Heart right ventricle (tissue), 16 donors: ENCODE measurements at regions not wholly inside any gene's neighbourhood (a gene's known extent, or its start where the extent isn't known, plus 50 kb on each side); places are given as distances from the start of the nearest gene placed in this dataset.

Experiments used
- ATAC-seq, 8 donors: fragments of 200-7000 bp; cut with Tn5 transposase; one replicate each; pipeline ENCODE4 v1.9.1; 2020; ENCODE audit warnings: mild to moderate bottlenecking in 8 of 8, moderate library complexity in 8 of 8, moderate number of reproducible peaks in 1 of 8
- DNase-seq, 2 donors: peaks; one replicate each; pipeline ENCODE4 v3.0.0-alpha.2; 2020
- H3K27ac ChIP-seq, 10 donors: fragments of 200-600 bp; sonication (generic) in 2 of 10; one replicate each; pipeline versions ENCODE4 v1.5.0 to v1.8.0; 2020 to 2022; ENCODE audit warnings: mild to moderate bottlenecking in 3 of 10
- H3K27me3 ChIP-seq, 7 donors: fragments of 200-600 bp; one replicate each; pipeline ENCODE4 v1.8.0; 2021 to 2022; ENCODE audit warnings: mild to moderate bottlenecking in 2 of 7
- H3K36me3 ChIP-seq, 9 donors: fragments of 200-600 bp; sonication (generic) in 1 of 9; one replicate each; pipeline versions ENCODE4 v1.5.0 to v1.8.0; 2020 to 2022; ENCODE audit warnings: mild to moderate bottlenecking in 2 of 9
- H3K4me1 ChIP-seq, 9 donors: fragments of 200-600 bp; sonication (generic) in 1 of 9; one replicate each; pipeline versions ENCODE4 v1.5.0 to v1.8.0; 2020 to 2022; ENCODE audit warnings: mild to moderate bottlenecking in 4 of 9
- H3K4me3 ChIP-seq, 10 donors: fragments of 200-600 bp; sonication (generic) in 2 of 10; one replicate each; pipeline versions ENCODE4 v1.5.0 to v1.8.0; 2020 to 2022; ENCODE audit warnings: mild to moderate bottlenecking in 7 of 10, moderate library complexity in 2 of 10
- H3K9me3 ChIP-seq, 11 donors: fragments of 200-600 bp in 10 of 11; sonication (generic) in 2 of 11; one replicate each; pipeline versions ENCODE4 v1.5.0 to v1.8.0; 2013 to 2022; ENCODE audit warnings: mild to moderate bottlenecking in 2 of 11, control low read depth in 1 of 11, moderate library complexity in 1 of 11
- CTCF ChIP-seq, 9 donors: fragments of 200-600 bp; sonication (generic) in 2 of 9; IDR thresholded peaks; one replicate each; pipeline versions ENCODE4 v1.5.0 to v1.8.0; 2021 to 2022; ENCODE audit warnings: antibody characterized with exemption in 9 of 9, mild to moderate bottlenecking in 5 of 9, moderate library complexity in 1 of 9
- WGBS, 2 donors: extraction: QIAGEN DNeasy Blood & Tissue Kit; methylation state at CpG; one replicate each; pipeline ENCODE4 v1.1.7; 2013; ENCODE audit warnings: inconsistent platforms in 1 of 2; 5-methylcytosine and 5-hydroxymethylcytosine counted together
- intact Hi-C, 10 donors: fragments of 100-400 bp; cut with DNase I; formaldehyde crosslinking; loops; one replicate each; pipeline versions ENCODE4 v1.11.1 to v1.14.2; 2022
- donor health status: Arrhythmogenic right ventricular cardiomyopathy.
- donor health status: ischemic (EF 13 %, LVEDD 7.1; RV severe dilation, severe dysfunction).
- donor health status: healthy with polysubstance abuse.
- donor health status: DM: no; HTN: yes; CAD: no.
- donor health status: DM: no; HTN: no; CAD: no.
- donor health status: ischemic (EF 25% LVEDD 6.9; RV normal size, moderate dysfunction).
- donor health status: ischemic (EF 25% LVEDD 5.7; RV mildly dilated, moderate dysfunction).
- donor health status: healthy.
- donor health status: DM: yes; HTN: yes; CAD: no.
- donor health status: Ischemic cardiomyopathy.
- donor health status: ischemic (EF 35%, LVEDD 5.7; RV mildly dilated, moderate dysfunction).
- donor health status: nonischemic (EF 11% LVEDD 7.7; RV severe dilation, severe dysfunction).
- donor health status: DM: yes; HTN: yes; CAD: no.
- donor health status: PGD.
- donor health status: ischemic (EF 29% LVEDD 5.4; RV normal size, mild dysfunction).
- donor health status: nonischemic (EF 23%, LVEDD 6.1; RV moderate dilation, normal function).

- intact Hi-C loops, result no loop called here
- Histone ChIP-seq H3K4me3 (no peak overlapping the region), H3K27me3 (no peaks in the 10 kb centered on the region), H3K4me1 (no peaks in the 10 kb centered on the region), H3K9me3 (peaks cover 0 to 19% (median 4%) of the 10 kb centered on the region in 11 donors), H3K36me3 (no peaks in the 10 kb centered on the region), H3K27ac (no peak overlapping the region)
- 55 to 62% methylated on average over 1 of the region's 1 CpG for WGBS, 2 donors
- DNase-seq (no peak), ATAC-seq (no peak)
- no peak for TF ChIP-seq CTCF (IDR thresholded peaks at IDR 0.05)
Measured at GRCh38 chr13:64052521-64052920, 2636.9 kb upstream of the PCDH20 start.

GRCh38 chr13:64051278-64051677 lies 2635.6 kb upstream of the PCDH20 start:
- Histone ChIP-seq H3K27me3 (no peaks in the 10 kb centered on the region), H3K9me3 (peaks cover 0 to 18% (median 4%) of the 10 kb centered on the region in 11 donors), H3K27ac (no peak overlapping the region), H3K4me1 (no peaks in the 10 kb centered on the region), H3K4me3 (no peak overlapping the region), H3K36me3 (no peaks in the 10 kb centered on the region)
- no peak for DNase-seq
- TF ChIP-seq CTCF (IDR thresholded peaks at IDR 0.05), result no peak
- no peak for ATAC-seq
- intact Hi-C loops, result no loop called here

DNA sequence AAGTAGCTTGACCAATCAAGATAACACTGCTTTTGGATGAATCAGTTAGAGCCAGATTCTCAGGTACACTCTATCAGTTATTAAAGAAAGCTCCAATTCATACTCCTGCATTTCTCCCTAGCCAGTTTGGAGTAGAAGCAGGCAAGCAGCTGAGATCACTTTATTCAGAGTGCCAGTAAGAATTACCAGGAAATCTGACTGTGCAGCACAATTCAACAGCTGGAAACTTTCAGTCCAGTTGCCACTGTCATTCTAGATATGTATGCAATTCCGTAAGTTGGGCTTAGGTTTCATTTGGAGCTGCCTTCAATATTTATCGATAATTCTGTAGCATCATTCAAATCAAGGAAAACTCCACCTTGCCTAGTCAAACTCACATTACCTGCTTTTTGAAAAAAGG lies 2625.6 kb upstream of the PCDH20 start:
- peaks cover 0 to 7% (median 0%) of the 10 kb centered on the region in 11 donors for H3K9me3 ChIP-seq
- intact Hi-C loops, result no loop called here
- no peak for DNase-seq
- 46 to 65% methylated on average over 2 of the region's 2 CpGs for WGBS, 2 donors
- ATAC-seq, result no peak
- H3K36me3 ChIP-seq, result no peaks in the 10 kb centered on the region
- H3K4me1 ChIP-seq, result no peaks in the 10 kb centered on the region
- H3K27me3 ChIP-seq, result no peaks in the 10 kb centered on the region
- no peak overlapping the region for H3K27ac ChIP-seq
- H3K4me3 ChIP-seq, result no peak overlapping the region
- TF ChIP-seq CTCF (IDR thresholded peaks at IDR 0.05), result no peak

DNA sequence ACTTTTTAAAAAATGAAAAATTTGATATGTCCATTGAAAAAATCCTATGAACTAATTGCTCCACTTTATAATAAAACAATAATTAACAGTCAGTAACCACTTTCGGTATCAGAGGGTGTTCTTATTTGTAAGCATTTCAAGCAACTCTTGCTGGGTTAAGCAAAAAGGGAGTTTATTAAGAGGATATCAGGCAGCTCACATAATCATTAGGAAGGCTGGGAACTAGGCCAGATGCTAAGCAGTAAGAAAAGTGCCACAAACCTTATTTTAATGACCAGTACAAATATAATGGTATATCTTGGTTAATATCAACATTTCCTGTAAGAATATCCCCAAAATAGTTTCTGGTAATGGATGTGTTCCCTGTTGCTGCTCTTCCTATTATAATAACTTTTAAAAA lies 2618.3 kb upstream of the PCDH20 start:
- WGBS, 2 donors, result 89 to 94% methylated on average over 1 of the region's 1 CpG
- Histone ChIP-seq H3K27ac (no peak overlapping the region), H3K9me3 (no peaks in the 10 kb centered on the region), H3K4me1 (no peaks in the 10 kb centered on the region), H3K27me3 (no peaks in the 10 kb centered on the region), H3K36me3 (no peaks in the 10 kb centered on the region), H3K4me3 (no peak overlapping the region)
- ATAC-seq, result no peak
- DNase-seq, result no peak
- intact Hi-C loops, result no loop called here
- no peak for TF ChIP-seq CTCF (IDR thresholded peaks at IDR 0.05)
